BE2C (cell line): ENCODE measurements at regions not wholly inside any gene's neighbourhood (a gene's known extent, or its start where the extent isn't known, plus 50 kb on each side); places are given as distances from the start of the nearest gene placed in this dataset.
A peak's percentile ranks its signal among the peaks of the same experiment; 100 is the strongest.

Experiments
- DNase-seq: peaks from one replicate; pipeline ENCODE4 v3.0.0-alpha.2; 2020
- H3K27me3 ChIP-seq: fragments of 250-450 bp; sonication (Bioruptor Pico); 2 replicates; pipeline ENCODE4 v1.5.1; 2020; ENCODE audit warnings: mild to moderate bottlenecking
- H3K36me3 ChIP-seq: fragments of 250-450 bp; sonication (Bioruptor Pico); 2 replicates; pipeline ENCODE4 v1.5.1; 2020; ENCODE audit warnings: mild to moderate bottlenecking
- H3K4me1 ChIP-seq: fragments of 250-450 bp; sonication (Bioruptor Pico); 2 replicates; pipeline ENCODE4 v1.5.1; 2020
- H3K4me3 ChIP-seq: 2 replicates; pipeline ENCODE4 v1.5.1; 2011; ENCODE audit warnings: low read depth, low read length
- H3K9me3 ChIP-seq: fragments of 250-450 bp; sonication (Bioruptor Pico); 2 replicates; pipeline ENCODE4 v1.5.1; 2020
- TF ChIP-seq, protein P1 (sequence below): IDR thresholded peaks from 2 replicates; pipeline ENCODE4 v1.5.1; 2012; ENCODE audit warnings: mild to moderate bottlenecking, low read depth, low read length

DNA sequence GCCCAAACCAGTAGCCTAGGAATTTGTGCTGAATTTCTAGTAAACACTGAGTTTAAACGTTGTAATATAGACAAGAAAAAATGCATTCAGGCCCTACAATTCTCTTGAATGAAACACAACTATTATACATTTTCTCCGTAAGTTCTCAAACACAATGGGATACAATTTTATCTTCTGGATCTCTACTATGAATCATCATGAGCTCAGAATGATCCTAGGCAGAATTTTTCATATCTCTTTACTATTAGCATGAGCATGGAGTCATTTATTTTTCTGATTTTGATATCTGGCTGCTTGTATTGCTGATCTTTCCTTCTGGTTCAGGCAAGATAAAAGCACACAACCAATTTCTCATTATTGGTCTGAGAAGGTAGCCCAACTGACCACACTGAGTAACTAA is 1123.4 kb upstream of the RAG2 start:
- Histone ChIP-seq H3K4me1 (no peaks in the 10 kb centered on the region), H3K9me3 (no peaks in the 10 kb centered on the region), H3K36me3 (no peaks in the 10 kb centered on the region), H3K27me3 (no peaks in the 10 kb centered on the region), H3K4me3 (no peak overlapping the region)
- TF ChIP-seq, protein P1, sequence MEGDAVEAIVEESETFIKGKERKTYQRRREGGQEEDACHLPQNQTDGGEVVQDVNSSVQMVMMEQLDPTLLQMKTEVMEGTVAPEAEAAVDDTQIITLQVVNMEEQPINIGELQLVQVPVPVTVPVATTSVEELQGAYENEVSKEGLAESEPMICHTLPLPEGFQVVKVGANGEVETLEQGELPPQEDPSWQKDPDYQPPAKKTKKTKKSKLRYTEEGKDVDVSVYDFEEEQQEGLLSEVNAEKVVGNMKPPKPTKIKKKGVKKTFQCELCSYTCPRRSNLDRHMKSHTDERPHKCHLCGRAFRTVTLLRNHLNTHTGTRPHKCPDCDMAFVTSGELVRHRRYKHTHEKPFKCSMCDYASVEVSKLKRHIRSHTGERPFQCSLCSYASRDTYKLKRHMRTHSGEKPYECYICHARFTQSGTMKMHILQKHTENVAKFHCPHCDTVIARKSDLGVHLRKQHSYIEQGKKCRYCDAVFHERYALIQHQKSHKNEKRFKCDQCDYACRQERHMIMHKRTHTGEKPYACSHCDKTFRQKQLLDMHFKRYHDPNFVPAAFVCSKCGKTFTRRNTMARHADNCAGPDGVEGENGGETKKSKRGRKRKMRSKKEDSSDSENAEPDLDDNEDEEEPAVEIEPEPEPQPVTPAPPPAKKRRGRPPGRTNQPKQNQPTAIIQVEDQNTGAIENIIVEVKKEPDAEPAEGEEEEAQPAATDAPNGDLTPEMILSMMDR = no peak
- no peak for DNase-seq

DNA sequence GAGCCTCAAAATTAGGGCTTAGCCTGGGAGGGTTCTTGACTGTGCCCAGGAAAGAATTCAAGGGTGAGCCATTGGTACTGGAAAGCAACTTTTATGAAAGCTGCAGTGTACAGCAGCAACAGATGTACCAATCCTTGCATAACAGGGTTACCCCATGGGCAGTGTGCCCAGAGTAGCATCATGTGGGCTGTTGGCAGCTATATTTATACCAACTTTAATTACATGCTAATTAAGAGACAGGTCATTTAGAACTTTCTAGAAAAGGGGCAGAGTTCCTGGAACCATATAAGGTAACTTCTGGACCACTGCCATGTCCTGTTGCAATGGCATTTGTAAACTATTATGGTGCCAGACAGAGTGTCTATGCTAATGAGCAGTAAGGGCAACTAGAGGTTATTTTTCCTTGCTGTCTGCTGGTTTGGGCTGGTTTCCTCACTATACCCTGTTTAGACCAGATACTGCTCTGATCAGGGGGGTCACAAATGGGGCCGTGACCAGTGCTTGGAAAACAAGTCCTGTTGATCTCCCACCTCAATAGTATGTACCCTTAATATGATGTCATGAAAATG is 1120.5 kb upstream of the RAG2 start:
- H3K4me3 ChIP-seq = no peak overlapping the region
- TF ChIP-seq, protein P1 = no peak
- H3K9me3 ChIP-seq = no peaks in the 10 kb centered on the region
- no peaks in the 10 kb centered on the region for H3K36me3 ChIP-seq
- DNase-seq = no peak
- no peaks in the 10 kb centered on the region for H3K27me3 ChIP-seq
- H3K4me1 ChIP-seq = no peaks in the 10 kb centered on the region

GRCh38 chr11:37712251-37712650 is 1114.2 kb upstream of the RAG2 start:
- peak; percentile 3 for DNase-seq
- Histone ChIP-seq H3K36me3 (no peaks in the 10 kb centered on the region), H3K4me1 (no peaks in the 10 kb centered on the region), H3K4me3 (no peak overlapping the region), H3K9me3 (no peaks in the 10 kb centered on the region), H3K27me3 (no peaks in the 10 kb centered on the region)
- TF ChIP-seq, protein P1 = peak; percentile 17; the same call in 1 of the 2 replicates

GRCh38 chr11:37710031-37710430 is 1112.0 kb upstream of the RAG2 start:
- no peak for DNase-seq
- Histone ChIP-seq H3K27me3 (no peaks in the 10 kb centered on the region), H3K4me1 (no peaks in the 10 kb centered on the region), H3K4me3 (no peak overlapping the region), H3K9me3 (no peaks in the 10 kb centered on the region), H3K36me3 (no peaks in the 10 kb centered on the region)
- TF ChIP-seq, protein P1 = no peak

GRCh38 chr11:37704791-37705190 is 1106.8 kb upstream of the RAG2 start:
- no peaks in the 10 kb centered on the region for H3K36me3 ChIP-seq
- no peak for DNase-seq
- H3K9me3 ChIP-seq = no peaks in the 10 kb centered on the region
- no peak overlapping the region for H3K4me3 ChIP-seq
- no peaks in the 10 kb centered on the region for H3K4me1 ChIP-seq
- TF ChIP-seq, protein P1 = no peak
- H3K27me3 ChIP-seq = no peaks in the 10 kb centered on the region

- TF ChIP-seq, protein P1 = no peak
- Histone ChIP-seq H3K4me1 (no peaks in the 10 kb centered on the region), H3K4me3 (no peak overlapping the region), H3K27me3 (no peaks in the 10 kb centered on the region), H3K9me3 (no peaks in the 10 kb centered on the region), H3K36me3 (no peaks in the 10 kb centered on the region)
- DNase-seq = no peak
These were observed 1101.6 kb upstream of the RAG2 start for GRCh38 chr11:37699644-37700043.
